Activated T-helper 1 cell treated with anti-CD3 and anti-CD28 coated beads, Interleukin-2, amount 50 U/mL, for 16 hours (primary cell): ENCODE measurements at regions not wholly inside any gene's neighbourhood (a gene's known extent, or its start where the extent isn't known, plus 50 kb on each side); places are given as distances from the start of the nearest gene placed in this dataset.

Experiments used
- DNase-seq, 2 donors: peaks; one replicate each; pipeline ENCODE4 v3.0.0-alpha.2; 2020; ENCODE audit warnings: low read depth in 1 of 2, low spot score in 1 of 2

DNA sequence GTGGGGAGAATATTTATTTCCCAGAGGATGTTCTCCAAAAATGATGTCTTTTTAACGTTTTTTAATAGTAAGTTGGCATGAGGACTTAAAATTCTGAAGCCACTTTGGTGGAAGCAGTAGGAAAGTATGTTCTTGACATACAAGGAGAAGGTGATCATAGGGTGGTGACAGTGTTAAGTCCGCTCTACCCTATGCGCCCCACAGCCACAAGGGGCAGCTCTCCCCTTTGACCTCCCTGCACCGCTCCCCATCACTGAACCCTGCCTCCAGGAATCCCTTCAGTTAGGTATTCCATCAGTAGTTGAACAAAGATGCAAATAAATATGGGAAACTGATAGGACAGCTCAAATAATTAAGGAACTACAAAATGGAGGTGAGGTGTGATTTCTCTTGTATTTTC is 111.4 kb downstream of the PLEKHG1 start:
- DNase-seq: no peak

DNA sequence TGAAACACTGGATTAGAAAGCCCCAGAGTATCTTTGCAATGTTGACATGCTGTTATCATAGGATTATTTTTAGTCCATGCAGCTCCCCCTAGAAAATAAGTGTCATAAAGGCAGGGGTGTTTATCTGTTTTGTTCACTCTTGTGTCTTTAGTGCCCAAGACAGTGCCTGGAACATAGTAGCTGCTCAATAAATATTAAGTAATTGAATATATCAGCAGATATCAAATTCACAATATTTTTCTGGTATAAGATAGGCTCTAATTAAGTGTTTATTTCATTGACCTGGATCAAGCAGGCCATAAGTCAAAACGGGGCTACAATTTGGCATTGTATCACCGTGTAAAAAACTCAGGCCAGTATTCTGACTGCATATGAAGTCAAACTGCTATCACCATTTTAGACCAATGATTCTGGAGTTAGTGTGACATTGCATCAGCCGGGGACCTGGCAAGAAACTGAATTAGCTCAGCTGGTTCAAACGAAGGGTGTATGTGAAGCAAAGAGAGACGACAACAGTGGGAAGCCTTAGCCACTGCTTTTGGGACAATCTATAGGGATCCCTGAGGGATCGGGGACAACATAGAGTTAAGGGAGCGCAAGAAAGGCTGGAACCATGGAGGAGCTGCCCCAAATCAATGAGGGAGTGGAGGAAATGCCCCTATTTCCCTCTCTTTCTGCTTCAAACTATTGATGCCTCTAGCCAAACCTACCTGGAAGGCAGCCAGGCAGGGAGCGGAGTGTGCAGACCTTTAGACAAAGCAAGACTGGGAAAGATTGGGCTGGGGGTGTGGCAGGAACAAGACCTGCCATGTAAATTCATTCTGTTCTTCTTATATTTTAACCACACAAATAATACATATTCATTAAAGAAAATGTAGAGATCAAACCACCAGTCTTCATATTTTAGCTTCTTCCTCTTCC is 112.2 kb downstream of the PLEKHG1 start:
- DNase-seq: no peak

- no peak for DNase-seq
These were observed 113.0 kb downstream of the PLEKHG1 start for GRCh38 chr6:150712505-150713252.

GRCh38 chr6:150713487-150713886 is 113.8 kb downstream of the PLEKHG1 start:
- DNase-seq: no peak

GRCh38 chr6:150713931-150714330 is 114.2 kb downstream of the PLEKHG1 start:
- no peak for DNase-seq

- DNase-seq: no peak
These were observed 115.4 kb downstream of the PLEKHG1 start for GRCh38 chr6:150715133-150715532.

- DNase-seq: no peak
These were observed 117.7 kb downstream of the PLEKHG1 start for GRCh38 chr6:150717419-150717818.

- DNase-seq: no peak
These were observed 119.5 kb downstream of the PLEKHG1 start for GRCh38 chr6:150719099-150719766.

DNA sequence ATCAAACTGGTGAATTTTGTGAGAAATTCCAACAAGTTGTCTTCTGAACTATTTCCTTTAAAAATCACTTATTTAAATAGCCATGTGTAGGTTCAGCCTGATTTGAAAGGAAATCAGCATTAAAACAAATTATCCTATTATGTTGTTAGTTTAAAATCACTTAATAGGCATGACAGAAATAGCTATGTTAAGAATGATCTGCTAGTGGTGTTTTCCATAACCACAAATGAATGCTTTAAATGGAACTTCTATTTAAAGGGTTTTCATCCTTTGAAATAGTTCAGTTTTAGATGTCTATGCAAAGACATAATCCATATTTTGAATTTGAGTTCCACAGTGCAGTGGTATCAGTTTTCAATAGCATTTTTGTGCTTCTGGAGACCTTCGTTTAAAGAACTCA is 120.1 kb downstream of the PLEKHG1 start:
- DNase-seq: no peak

GRCh38 chr6:150720774-150721233 is 121.1 kb downstream of the PLEKHG1 start:
- DNase-seq: no peak

GRCh38 chr6:150721418-150722266 is 122.0 kb downstream of the PLEKHG1 start:
- DNase-seq: no peak

DNA sequence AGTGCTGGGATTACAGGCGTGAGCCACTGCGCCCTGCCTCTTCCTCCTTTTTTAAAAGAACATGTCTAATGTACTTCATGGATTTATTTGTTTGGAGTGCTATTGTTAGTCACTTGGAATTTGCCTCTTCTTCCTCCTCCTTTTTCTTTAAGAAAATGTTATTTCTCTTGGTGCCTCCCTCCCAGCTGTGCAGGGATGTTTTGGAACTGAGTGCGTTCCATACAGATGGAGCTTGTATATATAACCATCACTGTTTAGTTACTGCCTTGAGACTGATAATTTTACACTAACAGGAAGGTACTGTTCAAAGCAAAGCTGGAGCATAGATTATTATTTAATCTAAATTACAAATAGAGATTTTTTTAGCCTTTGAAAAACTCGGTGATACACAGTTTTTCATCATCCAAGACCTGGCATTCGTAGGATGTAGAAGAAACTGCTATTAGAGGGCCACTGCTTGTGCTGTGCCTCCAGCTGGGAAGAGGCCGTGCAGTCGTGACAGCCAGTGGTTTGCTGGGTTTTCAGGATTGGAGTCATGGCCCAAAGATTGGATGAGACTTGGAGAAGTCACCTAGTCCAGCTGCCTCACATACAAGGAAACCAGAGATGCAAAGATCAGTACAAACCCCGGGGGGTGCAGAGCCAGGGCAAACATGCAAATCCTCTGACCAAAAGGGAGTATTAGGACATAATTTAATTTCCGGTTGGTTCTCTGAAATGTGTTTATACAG is 123.1 kb downstream of the PLEKHG1 start:
- DNase-seq: no peak

DNA sequence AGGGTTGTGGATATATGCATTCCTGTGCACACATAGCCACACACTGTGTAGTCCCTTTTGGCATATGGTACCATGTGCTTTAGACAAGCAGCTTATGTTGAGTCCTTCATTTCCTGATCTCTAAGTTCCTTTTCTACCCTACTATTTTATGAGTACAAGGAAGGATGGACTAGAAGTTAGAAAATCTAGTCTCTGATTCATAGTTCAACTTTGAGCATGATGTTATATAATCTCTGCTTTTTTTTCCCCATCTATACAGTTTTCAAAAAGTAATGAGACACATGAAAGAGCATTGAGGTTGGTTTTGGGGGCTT is 123.6 kb downstream of the PLEKHG1 start:
- no peak for DNase-seq

GRCh38 chr6:150723857-150724256 is 124.2 kb downstream of the PLEKHG1 start:
- DNase-seq: no peak

- DNase-seq: no peak
These were observed 126.1 kb downstream of the PLEKHG1 start for GRCh38 chr6:150725795-150726194.

GRCh38 chr6:150729188-150729748 is 129.6 kb downstream of the PLEKHG1 start:
- no peak for DNase-seq

GRCh38 chr6:150730801-150731457 is 131.2 kb downstream of the PLEKHG1 start:
- DNase-seq: no peak

GRCh38 chr6:150732765-150733539 is 132.6 kb upstream of the MTHFD1L start:
- DNase-seq: no peak

- DNase-seq: no peak
These were observed 131.8 kb upstream of the MTHFD1L start for GRCh38 chr6:150733726-150734125.
